ENCODE measurements at regions not wholly inside any gene's neighbourhood (a gene's known extent, or its start where the extent isn't known, plus 50 kb on each side); places are given as distances from the start of the nearest gene placed in this dataset.

DNA sequence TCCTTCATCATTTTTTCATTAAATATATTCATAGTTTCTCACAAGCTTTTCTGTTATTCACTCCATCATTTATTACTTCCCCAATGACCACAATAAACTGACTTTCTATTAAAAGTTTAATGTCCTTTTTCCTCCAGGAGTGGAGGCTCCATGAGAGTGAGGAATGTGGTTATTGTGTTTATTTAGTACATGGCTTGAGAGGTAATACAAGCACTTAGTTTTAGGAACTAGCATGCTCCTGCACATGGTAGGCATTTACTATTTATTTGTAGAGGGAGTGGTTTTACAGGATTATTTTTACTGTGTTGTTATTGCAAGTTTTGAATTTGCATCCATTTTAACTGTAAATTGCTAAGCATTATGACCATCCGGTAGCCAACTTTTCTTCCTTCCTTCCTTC, 412.9 kb upstream of the SUCLG2 start:
- TF ChIP-seq, protein P1, sequence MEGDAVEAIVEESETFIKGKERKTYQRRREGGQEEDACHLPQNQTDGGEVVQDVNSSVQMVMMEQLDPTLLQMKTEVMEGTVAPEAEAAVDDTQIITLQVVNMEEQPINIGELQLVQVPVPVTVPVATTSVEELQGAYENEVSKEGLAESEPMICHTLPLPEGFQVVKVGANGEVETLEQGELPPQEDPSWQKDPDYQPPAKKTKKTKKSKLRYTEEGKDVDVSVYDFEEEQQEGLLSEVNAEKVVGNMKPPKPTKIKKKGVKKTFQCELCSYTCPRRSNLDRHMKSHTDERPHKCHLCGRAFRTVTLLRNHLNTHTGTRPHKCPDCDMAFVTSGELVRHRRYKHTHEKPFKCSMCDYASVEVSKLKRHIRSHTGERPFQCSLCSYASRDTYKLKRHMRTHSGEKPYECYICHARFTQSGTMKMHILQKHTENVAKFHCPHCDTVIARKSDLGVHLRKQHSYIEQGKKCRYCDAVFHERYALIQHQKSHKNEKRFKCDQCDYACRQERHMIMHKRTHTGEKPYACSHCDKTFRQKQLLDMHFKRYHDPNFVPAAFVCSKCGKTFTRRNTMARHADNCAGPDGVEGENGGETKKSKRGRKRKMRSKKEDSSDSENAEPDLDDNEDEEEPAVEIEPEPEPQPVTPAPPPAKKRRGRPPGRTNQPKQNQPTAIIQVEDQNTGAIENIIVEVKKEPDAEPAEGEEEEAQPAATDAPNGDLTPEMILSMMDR (IDR thresholded peaks at IDR 0.05; ENCODE audit: insufficient read depth, low read depth, low read length) = no peak
- DNase-seq (ENCODE audit: low read depth) = no peak
- POLR2A ChIA-PET = no interaction called here
- no peaks in the 10 kb centered on the region for H3K36me3 ChIP-seq (ENCODE audit: control insufficient read depth, insufficient read depth, low read length)
- H3K4me3 ChIP-seq (ENCODE audit: low read depth, low read length) = no peak overlapping the region
- H3K27me3 ChIP-seq (ENCODE audit: control insufficient read depth, insufficient read depth, low read length) = no peaks in the 10 kb centered on the region
- CTCF ChIA-PET = no interaction called here

DNA sequence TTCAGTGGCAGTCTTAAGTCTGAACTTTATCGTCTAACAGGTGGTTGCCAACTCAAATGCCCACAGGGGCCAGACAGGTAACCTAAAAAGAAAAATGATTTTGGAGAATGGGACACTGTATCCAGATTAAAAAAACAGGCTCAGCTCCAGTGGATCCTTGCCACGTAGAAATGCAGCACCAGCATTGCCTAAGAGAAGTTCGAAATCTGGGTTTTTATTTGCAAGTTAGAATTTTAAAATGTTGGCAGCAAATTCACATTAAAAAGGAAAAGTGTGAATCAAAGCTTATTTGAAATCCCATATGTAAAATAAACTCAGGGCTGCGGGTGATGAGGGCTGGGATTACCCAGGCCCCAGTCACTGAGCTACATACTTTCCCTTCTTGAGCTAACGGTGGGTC, 408.5 kb upstream of the SUCLG2 start:
- TF ChIP-seq, protein P1 (IDR thresholded peaks at IDR 0.05; ENCODE audit: insufficient read depth, low read depth, low read length) = no peak
- no peak overlapping the region for H3K4me3 ChIP-seq (ENCODE audit: low read depth, low read length)
- POLR2A ChIA-PET = no interaction called here
- DNase-seq (ENCODE audit: low read depth) = no peak
- H3K27me3 ChIP-seq (ENCODE audit: control insufficient read depth, insufficient read depth, low read length) = no peaks in the 10 kb centered on the region
- H3K36me3 ChIP-seq (ENCODE audit: control insufficient read depth, insufficient read depth, low read length) = no peaks in the 10 kb centered on the region
- CTCF ChIA-PET = interaction anchor here (1.2 kb wide), 1 partner anchor 9 kb away, joined by 3 read pairs; no protein-coding TSS in a partner anchor

DNA sequence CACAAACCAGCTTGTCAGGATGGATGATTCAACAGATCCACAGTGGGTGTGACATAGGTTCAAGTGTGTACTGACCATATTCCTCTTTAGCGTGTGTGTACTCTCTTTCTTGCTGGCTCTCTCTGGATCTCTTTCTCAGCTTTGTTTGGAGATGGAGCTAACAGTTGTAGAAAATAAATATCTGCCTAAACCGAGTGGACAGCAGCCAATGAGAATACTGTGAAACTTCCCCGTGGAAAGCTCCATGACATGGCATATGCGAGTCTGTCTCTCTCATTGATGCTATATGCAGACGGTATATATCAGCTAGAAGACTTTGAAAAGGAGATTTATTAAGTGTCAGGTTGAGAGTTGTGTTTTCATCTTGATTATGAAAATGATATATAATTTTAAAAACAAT, 406.5 kb upstream of the SUCLG2 start:
- TF ChIP-seq, protein P1 (IDR thresholded peaks at IDR 0.05; ENCODE audit: insufficient read depth, low read depth, low read length) = no peak
- POLR2A ChIA-PET = no interaction called here
- no peak overlapping the region for H3K4me3 ChIP-seq (ENCODE audit: low read depth, low read length)
- no peaks in the 10 kb centered on the region for H3K36me3 ChIP-seq (ENCODE audit: control insufficient read depth, insufficient read depth, low read length)
- no peak for DNase-seq (ENCODE audit: low read depth)
- H3K27me3 ChIP-seq (ENCODE audit: control insufficient read depth, insufficient read depth, low read length) = no peaks in the 10 kb centered on the region
- CTCF ChIA-PET = no interaction called here

DNA sequence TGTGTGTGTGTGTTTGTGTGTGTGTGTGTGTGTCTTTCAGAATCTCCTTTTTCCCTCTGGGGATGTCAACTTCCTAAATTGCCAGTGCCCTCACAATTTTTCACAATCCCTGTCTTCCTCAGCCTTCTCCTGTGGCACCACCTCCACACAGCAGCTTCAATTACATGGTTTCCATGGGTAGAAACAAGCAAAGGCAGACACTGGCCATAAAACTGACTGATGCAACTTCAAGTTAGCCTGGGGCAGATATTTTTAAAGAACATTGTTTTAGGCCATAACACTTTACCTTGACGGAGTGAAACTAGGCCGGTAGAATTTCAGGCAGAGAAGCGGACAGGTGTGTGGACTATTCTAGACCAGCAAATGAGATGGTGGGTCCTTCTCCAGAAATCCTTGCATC, 405.8 kb upstream of the SUCLG2 start:
- POLR2A ChIA-PET = no interaction called here
- CTCF ChIA-PET = no interaction called here
- Histone ChIP-seq H3K4me3 (ENCODE audit: low read depth, low read length) (no peak overlapping the region), H3K36me3 (ENCODE audit: control insufficient read depth, insufficient read depth, low read length) (no peaks in the 10 kb centered on the region), H3K27me3 (ENCODE audit: control insufficient read depth, insufficient read depth, low read length) (no peaks in the 10 kb centered on the region)
- no peak for DNase-seq (ENCODE audit: low read depth)
- TF ChIP-seq, protein P1 (IDR thresholded peaks at IDR 0.05; ENCODE audit: insufficient read depth, low read depth, low read length) = no peak

DNA sequence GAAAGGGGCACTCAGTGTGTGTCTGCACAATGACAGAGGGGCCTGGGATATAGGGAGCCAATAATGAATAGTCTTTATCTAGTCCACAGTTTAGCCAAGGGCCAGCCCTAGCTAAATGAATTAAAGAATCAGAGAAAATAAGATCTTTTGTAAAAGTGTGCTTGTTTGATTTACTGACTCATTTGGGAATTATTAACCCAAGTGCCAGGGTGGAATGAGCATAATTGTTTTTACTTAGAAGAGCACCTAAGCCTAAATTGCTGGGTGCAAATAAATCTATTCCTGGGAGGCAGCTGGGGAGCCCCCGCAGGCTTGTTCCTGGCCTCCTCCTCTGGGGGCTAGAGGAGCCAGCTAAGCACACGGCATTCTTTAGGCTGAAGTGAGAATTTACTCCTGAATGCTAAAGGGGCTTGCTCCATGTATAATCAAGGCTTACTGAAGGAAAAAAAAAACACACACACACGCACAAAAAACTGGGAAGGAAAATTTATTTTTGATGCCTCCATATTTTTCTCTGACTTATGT, 405.3 kb upstream of the SUCLG2 start:
- no peak overlapping the region for H3K4me3 ChIP-seq (ENCODE audit: low read depth, low read length)
- H3K27me3 ChIP-seq (ENCODE audit: control insufficient read depth, insufficient read depth, low read length) = no peaks in the 10 kb centered on the region
- no peaks in the 10 kb centered on the region for H3K36me3 ChIP-seq (ENCODE audit: control insufficient read depth, insufficient read depth, low read length)
- TF ChIP-seq, protein P1 (IDR thresholded peaks at IDR 0.05; ENCODE audit: insufficient read depth, low read depth, low read length) = no peak
- POLR2A ChIA-PET = no interaction called here
- CTCF ChIA-PET = no interaction called here
- DNase-seq (ENCODE audit: low read depth) = no peak
